Thyroid gland (tissue), 4 donors: ENCODE measurements at regions not wholly inside any gene's neighbourhood (a gene's known extent, or its start where the extent isn't known, plus 50 kb on each side); places are given as distances from the start of the nearest gene placed in this dataset.

Experiments
- POLR2A ChIP-seq, 2 donors: fragments of 450-650 bp; IDR thresholded peaks; one replicate each; pipeline ENCODE4 v1.6.1; 2017; ENCODE audit warnings: antibody characterized with exemption in 2 of 2, mild to moderate bottlenecking in 2 of 2, moderate library complexity in 1 of 2
- TF ChIP-seq, protein P1 (sequence below), 6 experiments: fragments of 200-600 bp in 3 of 6; fragments of 450-650 bp in 3 of 6; sonication (generic) in 3 of 6; IDR thresholded peaks; one replicate each; pipeline ENCODE4 v1.5.1; 2016 to 2019; ENCODE audit warnings: antibody characterized with exemption in 6 of 6, mild to moderate bottlenecking in 2 of 6, inconsistent platforms in 1 of 6, moderate library complexity in 1 of 6

DNA sequence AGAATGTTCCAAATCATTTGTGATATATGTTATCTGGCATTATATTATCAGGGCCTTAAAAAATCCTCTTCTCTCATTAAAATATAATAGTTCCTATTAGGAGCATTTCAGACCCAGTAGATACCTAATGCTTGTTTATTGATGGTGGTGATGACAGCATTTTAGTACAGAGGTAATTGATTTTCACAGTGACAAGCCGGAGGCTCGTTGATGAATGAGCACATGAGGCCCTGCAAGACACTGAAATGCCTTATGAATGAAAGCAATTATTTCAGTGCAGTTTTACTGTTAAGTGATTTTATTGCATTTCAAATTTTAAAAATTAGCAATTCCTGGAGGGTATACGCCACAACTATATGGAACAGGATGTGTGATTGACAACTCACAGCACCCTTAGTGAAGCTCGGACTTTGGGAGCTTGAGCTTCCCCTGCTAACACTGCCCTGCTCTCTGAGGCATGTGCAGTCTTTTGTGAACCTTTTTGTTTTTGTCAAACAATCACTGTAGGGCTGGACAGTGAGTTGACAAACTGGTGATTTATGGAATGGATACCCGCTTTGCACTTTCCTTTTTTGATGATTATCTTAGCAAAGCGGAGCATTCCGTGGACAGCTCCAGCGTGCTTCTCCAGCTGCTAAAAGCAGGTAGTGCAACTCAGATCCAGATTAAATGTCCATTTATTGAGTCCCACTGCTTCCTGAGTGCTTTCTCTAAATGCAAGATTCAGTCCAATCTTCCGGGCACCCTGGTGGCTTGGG is 187.0 kb upstream of the ATP10A start:
- TF ChIP-seq, protein P1, sequence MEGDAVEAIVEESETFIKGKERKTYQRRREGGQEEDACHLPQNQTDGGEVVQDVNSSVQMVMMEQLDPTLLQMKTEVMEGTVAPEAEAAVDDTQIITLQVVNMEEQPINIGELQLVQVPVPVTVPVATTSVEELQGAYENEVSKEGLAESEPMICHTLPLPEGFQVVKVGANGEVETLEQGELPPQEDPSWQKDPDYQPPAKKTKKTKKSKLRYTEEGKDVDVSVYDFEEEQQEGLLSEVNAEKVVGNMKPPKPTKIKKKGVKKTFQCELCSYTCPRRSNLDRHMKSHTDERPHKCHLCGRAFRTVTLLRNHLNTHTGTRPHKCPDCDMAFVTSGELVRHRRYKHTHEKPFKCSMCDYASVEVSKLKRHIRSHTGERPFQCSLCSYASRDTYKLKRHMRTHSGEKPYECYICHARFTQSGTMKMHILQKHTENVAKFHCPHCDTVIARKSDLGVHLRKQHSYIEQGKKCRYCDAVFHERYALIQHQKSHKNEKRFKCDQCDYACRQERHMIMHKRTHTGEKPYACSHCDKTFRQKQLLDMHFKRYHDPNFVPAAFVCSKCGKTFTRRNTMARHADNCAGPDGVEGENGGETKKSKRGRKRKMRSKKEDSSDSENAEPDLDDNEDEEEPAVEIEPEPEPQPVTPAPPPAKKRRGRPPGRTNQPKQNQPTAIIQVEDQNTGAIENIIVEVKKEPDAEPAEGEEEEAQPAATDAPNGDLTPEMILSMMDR (IDR thresholded peaks at IDR 0.05) = no peak
- no peak for TF ChIP-seq POLR2A (IDR thresholded peaks at IDR 0.05)
